Fibroblast of lung (primary cell): ENCODE measurements at regions not wholly inside any gene's neighbourhood (a gene's known extent, or its start where the extent isn't known, plus 50 kb on each side); places are given as distances from the start of the nearest gene placed in this dataset.

Experiments
- EZH2 ChIP-seq: IDR thresholded peaks from 2 replicates; pipeline ENCODE4 v1.5.1; 2012; ENCODE audit warnings: low read length, control low read depth, mild to moderate bottlenecking; ENCODE audit errors: missing control alignments
- TF ChIP-seq, protein P1 (sequence below), 2 donors: IDR thresholded peaks in 1 of 2; conservative IDR thresholded peaks in 1 of 2; 1 replicate in 1 of 2; 2 replicates in 1 of 2; pipeline ENCODE4 v1.5.1; 2011 to 2012; ENCODE audit warnings: low read length in 2 of 2, control low read depth in 1 of 2, inconsistent platforms in 1 of 2, low read depth in 1 of 2, mild to moderate bottlenecking in 1 of 2

DNA sequence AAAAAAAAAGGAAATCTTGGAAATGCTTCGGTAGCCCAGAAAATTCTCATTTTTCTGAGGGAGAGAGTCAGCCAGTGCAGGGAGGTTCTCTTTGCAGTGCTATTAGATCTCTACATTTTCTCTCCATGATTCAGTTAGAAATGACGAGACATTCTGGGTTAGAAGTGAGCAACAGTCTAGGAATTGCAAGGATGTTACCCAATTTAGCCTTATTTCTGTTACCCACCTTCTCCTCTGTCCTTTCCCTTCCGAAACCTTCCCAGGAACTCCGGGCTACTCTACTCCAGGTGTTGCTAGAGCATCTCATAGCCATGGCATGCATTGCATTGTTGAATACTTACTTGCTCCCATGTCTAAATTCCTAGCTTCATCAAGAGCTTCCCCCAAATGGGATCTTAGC lies 106.8 kb downstream of the EDEM1 start:
- TF ChIP-seq, protein P1, sequence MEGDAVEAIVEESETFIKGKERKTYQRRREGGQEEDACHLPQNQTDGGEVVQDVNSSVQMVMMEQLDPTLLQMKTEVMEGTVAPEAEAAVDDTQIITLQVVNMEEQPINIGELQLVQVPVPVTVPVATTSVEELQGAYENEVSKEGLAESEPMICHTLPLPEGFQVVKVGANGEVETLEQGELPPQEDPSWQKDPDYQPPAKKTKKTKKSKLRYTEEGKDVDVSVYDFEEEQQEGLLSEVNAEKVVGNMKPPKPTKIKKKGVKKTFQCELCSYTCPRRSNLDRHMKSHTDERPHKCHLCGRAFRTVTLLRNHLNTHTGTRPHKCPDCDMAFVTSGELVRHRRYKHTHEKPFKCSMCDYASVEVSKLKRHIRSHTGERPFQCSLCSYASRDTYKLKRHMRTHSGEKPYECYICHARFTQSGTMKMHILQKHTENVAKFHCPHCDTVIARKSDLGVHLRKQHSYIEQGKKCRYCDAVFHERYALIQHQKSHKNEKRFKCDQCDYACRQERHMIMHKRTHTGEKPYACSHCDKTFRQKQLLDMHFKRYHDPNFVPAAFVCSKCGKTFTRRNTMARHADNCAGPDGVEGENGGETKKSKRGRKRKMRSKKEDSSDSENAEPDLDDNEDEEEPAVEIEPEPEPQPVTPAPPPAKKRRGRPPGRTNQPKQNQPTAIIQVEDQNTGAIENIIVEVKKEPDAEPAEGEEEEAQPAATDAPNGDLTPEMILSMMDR (conservative IDR thresholded peaks at IDR 0.05 in 1 of 2, IDR thresholded peaks at IDR 0.05 in 1 of 2; ENCODE audit: low read depth in 1 of 2, low read length in 2 of 2): no peak
- TF ChIP-seq EZH2: no peak
